ENCODE measurements at regions not wholly inside any gene's neighbourhood (a gene's known extent, or its start where the extent isn't known, plus 50 kb on each side); places are given as distances from the start of the nearest gene placed in this dataset.

- TF ChIP-seq NR2F6 (CRISPR knock-in tag; IDR thresholded peaks at IDR 0.05), result no peak
- TF ChIP-seq GATA2 (CRISPR knock-in tag; IDR thresholded peaks at IDR 0.05), result no peak
- TF ChIP-seq EZH2 (IDR thresholded peaks at IDR 0.05; ENCODE audit: borderline replicate concordance, low read depth, low read length), result no peak
- TF ChIP-seq CHD2 (IDR thresholded peaks at IDR 0.05; ENCODE audit: low read depth, low read length), result no peak
- TF ChIP-seq PBX2 (CRISPR knock-in tag; IDR thresholded peaks at IDR 0.05; ENCODE audit: low read depth), result no peak
- TF ChIP-seq PBX2 (tag; conservative IDR thresholded peaks at IDR 0.05; ENCODE audit: low read depth), result no peak
- TF ChIP-seq SMARCA4 (IDR thresholded peaks at IDR 0.05), result no peak
- no peak for TF ChIP-seq NFIC (IDR thresholded peaks at IDR 0.05)
- no peak for TF ChIP-seq FOS (IDR thresholded peaks at IDR 0.05; ENCODE audit: extremely low read depth, insufficient read length)
Observed at GRCh38 chr16:48081656-48082055, 74.1 kb downstream of the ABCC12 start.
